ENCODE measurements at regions not wholly inside any gene's neighbourhood (a gene's known extent, or its start where the extent isn't known, plus 50 kb on each side); places are given as distances from the start of the nearest gene placed in this dataset.

DNA sequence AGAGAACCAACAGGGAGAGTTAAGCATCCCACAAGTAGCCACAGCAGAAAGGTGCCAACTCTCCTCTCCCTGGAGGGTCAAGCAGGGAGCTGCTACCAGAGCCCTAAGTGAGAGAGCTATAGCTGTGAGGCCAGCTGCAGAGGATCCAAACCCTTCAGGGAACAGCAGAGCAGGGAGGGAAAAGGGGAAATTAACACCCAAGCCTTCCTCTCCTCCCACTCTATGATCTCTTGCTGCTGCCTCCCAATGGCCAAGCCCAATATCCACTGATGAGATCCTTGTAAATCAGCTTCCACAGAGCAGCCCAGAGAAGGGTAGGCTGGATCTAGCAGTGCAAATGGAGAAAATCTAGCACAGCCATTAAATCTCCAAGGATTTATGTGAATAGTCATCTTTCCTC, 68.2 kb upstream of the THBS1 start:
- no peak for FAIRE-seq
- H3K4me2 ChIP-seq: no peak overlapping the region
- no peak overlapping the region for H3K27ac ChIP-seq
- H3K4me1 ChIP-seq: no peaks in the 10 kb centered on the region
- H3K9me3 ChIP-seq: peaks cover 8% of the 10 kb centered on the region; the same call in 2 of the 3 replicates
- no peak overlapping the region for H3K4me3 ChIP-seq
- DNase-seq (ENCODE audit: low read depth in 1 of 2, low spot score in 1 of 2): no peak
- ATAC-seq: no peak
- POLR2A ChIA-PET: no interaction called here
- no peak for TF ChIP-seq HOXA7 (CRISPR knock-in tag; IDR thresholded peaks at IDR 0.05)
- no peak for TF ChIP-seq EP300 (IDR thresholded peaks at IDR 0.05)
- no peak for TF ChIP-seq TP53 (CRISPR knock-in tag; IDR thresholded peaks at IDR 0.05)
- TF ChIP-seq MAX (IDR thresholded peaks at IDR 0.05): no peak
- TF ChIP-seq MAFK (IDR thresholded peaks at IDR 0.05; ENCODE audit: partially characterized antibody): no peak
- no peak for TF ChIP-seq CHD2 (IDR thresholded peaks at IDR 0.05; ENCODE audit: low read length, partially characterized antibody)
- CTCF ChIA-PET: interaction anchor here (0.7 kb wide), 1 partner anchor 17 kb away, joined by 4 read pairs; no protein-coding TSS in a partner anchor

DNA sequence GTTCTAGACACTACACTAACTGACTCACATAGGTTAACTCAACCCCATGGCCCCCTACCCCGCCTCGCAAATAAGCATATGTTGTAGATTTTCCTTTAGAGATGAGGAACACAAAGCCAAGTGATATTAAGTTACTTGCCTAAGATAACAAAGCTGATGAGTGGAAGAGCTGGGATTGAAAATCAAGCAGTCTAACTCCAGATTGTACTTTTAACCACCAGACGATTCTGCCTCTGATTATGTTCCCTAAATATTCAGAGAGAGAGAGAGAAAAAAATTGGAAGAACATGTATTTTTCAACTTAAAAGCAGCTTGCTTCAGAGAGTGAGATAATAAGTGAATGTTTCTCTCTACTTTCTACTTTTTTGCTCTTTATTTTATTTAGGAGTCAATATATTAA, 66.9 kb upstream of the THBS1 start:
- 40% methylated on average over 3 of the region's 3 CpGs for WGBS (ENCODE audit: missing lambda C conversion rate)
- Histone ChIP-seq H3K4me2 (no peak overlapping the region), H3K9me3 (peaks cover 8% of the 10 kb centered on the region; the same call in 2 of the 3 replicates), H3K27ac (no peak overlapping the region), H3K4me1 (no peaks in the 10 kb centered on the region), H3K4me3 (no peak overlapping the region)
- FAIRE-seq (no peak), DNase-seq (ENCODE audit: low read depth in 1 of 2, low spot score in 1 of 2) (no peak), ATAC-seq (no peak)
- CTCF ChIA-PET: no interaction called here
- POLR2A ChIA-PET: no interaction called here
- no peak for TF ChIP-seq GATA3 (IDR thresholded peaks at IDR 0.05; ENCODE audit: borderline replicate concordance)
- no peak for TF ChIP-seq RCOR1 (IDR thresholded peaks at IDR 0.05; ENCODE audit: low read depth, low read length)
- no peak for TF ChIP-seq POLR2A (IDR thresholded peaks at IDR 0.05; ENCODE audit: low read length)
- no peak for TF ChIP-seq ZFP36 (IDR thresholded peaks at IDR 0.05; ENCODE audit: borderline replicate concordance, partially characterized antibody)
- no peak for TF ChIP-seq TFCP2L1 (CRISPR knock-in tag; IDR thresholded peaks at IDR 0.05)
- TF ChIP-seq FOSL2 (IDR thresholded peaks at IDR 0.05): no peak
- TF ChIP-seq FOSL2 (CRISPR knock-in tag; IDR thresholded peaks at IDR 0.05): no peak
- TF ChIP-seq, protein P1, sequence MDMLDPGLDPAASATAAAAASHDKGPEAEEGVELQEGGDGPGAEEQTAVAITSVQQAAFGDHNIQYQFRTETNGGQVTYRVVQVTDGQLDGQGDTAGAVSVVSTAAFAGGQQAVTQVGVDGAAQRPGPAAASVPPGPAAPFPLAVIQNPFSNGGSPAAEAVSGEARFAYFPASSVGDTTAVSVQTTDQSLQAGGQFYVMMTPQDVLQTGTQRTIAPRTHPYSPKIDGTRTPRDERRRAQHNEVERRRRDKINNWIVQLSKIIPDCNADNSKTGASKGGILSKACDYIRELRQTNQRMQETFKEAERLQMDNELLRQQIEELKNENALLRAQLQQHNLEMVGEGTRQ (IDR thresholded peaks at IDR 0.05): no peak
- TF ChIP-seq SREBF2 (IDR thresholded peaks at IDR 0.05): no peak
- TF ChIP-seq ZC3H11A (IDR thresholded peaks at IDR 0.05): no peak
- TF ChIP-seq EP300 (IDR thresholded peaks at IDR 0.05): no peak
- TF ChIP-seq ZNF302 (CRISPR knock-in tag; IDR thresholded peaks at IDR 0.05): no peak
- TF ChIP-seq PHF8 (IDR thresholded peaks at IDR 0.05; ENCODE audit: borderline replicate concordance, low read depth): no peak
- no peak for TF ChIP-seq NR3C1 (IDR thresholded peaks at IDR 0.05)
- no peak for TF ChIP-seq KDM1A (IDR thresholded peaks at IDR 0.05; ENCODE audit: low read depth)
- no peak for TF ChIP-seq EHF (CRISPR knock-in tag; IDR thresholded peaks at IDR 0.05)
- TF ChIP-seq MYC (IDR thresholded peaks at IDR 0.05; ENCODE audit: borderline replicate concordance, low read length): no peak
- no peak for TF ChIP-seq EHMT2 (IDR thresholded peaks at IDR 0.05; ENCODE audit: low read depth)
- TF ChIP-seq, protein P2, sequence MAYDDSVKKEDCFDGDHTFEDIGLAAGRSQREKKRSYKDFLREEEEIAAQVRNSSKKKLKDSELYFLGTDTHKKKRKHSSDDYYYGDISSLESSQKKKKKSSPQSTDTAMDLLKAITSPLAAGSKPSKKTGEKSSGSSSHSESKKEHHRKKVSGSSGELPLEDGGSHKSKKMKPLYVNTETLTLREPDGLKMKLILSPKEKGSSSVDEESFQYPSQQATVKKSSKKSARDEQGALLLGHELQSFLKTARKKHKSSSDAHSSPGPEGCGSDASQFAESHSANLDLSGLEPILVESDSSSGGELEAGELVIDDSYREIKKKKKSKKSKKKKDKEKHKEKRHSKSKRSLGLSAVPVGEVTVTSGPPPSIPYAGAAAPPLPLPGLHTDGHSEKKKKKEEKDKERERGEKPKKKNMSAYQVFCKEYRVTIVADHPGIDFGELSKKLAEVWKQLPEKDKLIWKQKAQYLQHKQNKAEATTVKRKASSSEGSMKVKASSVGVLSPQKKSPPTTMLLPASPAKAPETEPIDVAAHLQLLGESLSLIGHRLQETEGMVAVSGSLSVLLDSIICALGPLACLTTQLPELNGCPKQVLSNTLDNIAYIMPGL (CRISPR knock-in tag; IDR thresholded peaks at IDR 0.05; ENCODE audit: borderline replicate concordance): no peak
- no peak for TF ChIP-seq NFE2L2 (conservative IDR thresholded peaks at IDR 0.05; ENCODE audit: low read length)
- TF ChIP-seq HOXB13 (CRISPR knock-in tag; IDR thresholded peaks at IDR 0.05; ENCODE audit: low read depth): no peak

GRCh38 chr15:39514933-39515332, 65.9 kb upstream of the THBS1 start:
- H3K4me1 ChIP-seq: no peaks in the 10 kb centered on the region
- POLR2A ChIA-PET: no interaction called here
- no peak for FAIRE-seq
- peaks cover 8% of the 10 kb centered on the region; the same call in 2 of the 3 replicates for H3K9me3 ChIP-seq
- CTCF ChIA-PET: no interaction called here
- H3K4me2 ChIP-seq: no peak overlapping the region
- WGBS (ENCODE audit: missing lambda C conversion rate): 77% methylated on average over 2 of the region's 2 CpGs
- ATAC-seq: no peak
- no peak for TF ChIP-seq ZFP36 (IDR thresholded peaks at IDR 0.05; ENCODE audit: borderline replicate concordance, partially characterized antibody)
- no peak for TF ChIP-seq MAZ (IDR thresholded peaks at IDR 0.05; ENCODE audit: borderline replicate concordance, low read depth, low read length)
- no peak for TF ChIP-seq FOXS1 (CRISPR knock-in tag; IDR thresholded peaks at IDR 0.05)
- TF ChIP-seq MAX (IDR thresholded peaks at IDR 0.05): no peak
- TF ChIP-seq NFE2L2 (conservative IDR thresholded peaks at IDR 0.05; ENCODE audit: low read length): no peak
- no peak for TF ChIP-seq HOXA7 (CRISPR knock-in tag; IDR thresholded peaks at IDR 0.05)
- no peak for TF ChIP-seq HDAC2 (IDR thresholded peaks at IDR 0.05)
- no peak overlapping the region for H3K4me3 ChIP-seq
- DNase-seq (ENCODE audit: low read depth in 1 of 2, low spot score in 1 of 2): no peak
- H3K27ac ChIP-seq: no peak overlapping the region

Measured in A549 (cell line).